Hematopoietic multipotent progenitor cell treated with erythropoietin and hydrocortisone succinate and interleukin-3 and kit ligand, for 4 days (in vitro differentiated cells): ENCODE measurements at regions not wholly inside any gene's neighbourhood (a gene's known extent, or its start where the extent isn't known, plus 50 kb on each side); places are given as distances from the start of the nearest gene placed in this dataset.
"Not testable (repeated sequence)": the region's sequence is repeated elsewhere in the genome, so short reads cannot be mapped to it uniquely, and the experiment has no call there.

Experiments used
- DNase-seq: peaks from one replicate; pipeline ENCODE4 v3.0.0-alpha.2; 2015

DNA sequence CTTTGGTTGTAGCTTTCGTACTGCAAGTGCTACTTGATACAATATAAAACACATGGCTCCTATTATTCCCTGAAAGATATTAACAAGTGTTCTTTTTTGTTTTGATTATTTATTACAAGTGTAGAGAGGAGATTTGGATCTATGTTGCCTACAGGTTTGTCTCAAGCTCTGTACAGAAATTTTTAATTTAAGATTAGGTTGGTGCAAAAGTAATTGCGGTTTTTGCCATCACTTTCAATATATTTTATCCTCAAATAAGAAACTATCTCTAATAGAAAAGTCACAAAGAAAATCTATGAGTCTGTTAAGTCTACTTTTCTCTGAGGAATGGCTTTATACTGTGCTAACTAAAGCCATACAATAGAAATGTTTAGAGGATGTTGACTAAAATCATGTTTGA lies 1086.1 kb downstream of the GRM8 start:
- no peak for DNase-seq

DNA sequence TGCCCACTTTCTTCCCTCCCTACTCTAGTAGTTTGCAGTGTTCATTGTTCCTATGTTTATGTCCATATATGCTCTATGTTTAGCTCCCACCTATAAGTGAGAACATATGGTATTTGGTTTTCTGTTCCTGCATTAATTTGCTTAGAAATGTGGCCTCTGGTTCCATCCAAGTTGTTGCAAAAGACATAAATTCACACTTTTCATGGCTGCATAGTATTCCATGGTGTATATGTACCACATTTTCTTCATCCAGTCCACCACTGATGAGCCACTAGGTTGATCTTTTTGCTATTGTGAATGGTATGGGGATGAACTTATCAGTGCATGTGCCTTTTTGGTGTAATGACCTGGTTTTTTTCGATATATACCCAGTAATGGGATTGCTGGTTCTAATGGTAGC lies 1089.1 kb downstream of the GRM8 start:
- no peak for DNase-seq

DNA sequence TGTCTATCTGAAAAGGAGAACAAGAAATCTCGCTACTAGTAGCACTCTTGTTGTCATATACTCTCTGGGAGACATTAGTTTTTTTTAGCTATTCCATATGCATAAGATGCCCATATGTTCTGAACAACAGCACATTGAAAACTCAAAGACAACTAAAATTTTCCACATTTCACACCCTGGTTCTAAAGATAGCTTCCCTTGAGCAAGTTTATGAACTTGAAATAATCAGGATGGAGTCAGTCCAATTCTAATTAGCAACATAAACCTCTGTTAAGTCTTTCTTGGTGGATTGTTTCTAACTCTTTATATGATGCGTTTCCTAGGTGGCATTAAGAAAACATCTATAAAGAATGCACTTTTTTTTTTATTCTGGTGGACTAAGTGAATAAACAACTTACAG lies 1095.3 kb downstream of the GRM8 start:
- no peak for DNase-seq

DNA sequence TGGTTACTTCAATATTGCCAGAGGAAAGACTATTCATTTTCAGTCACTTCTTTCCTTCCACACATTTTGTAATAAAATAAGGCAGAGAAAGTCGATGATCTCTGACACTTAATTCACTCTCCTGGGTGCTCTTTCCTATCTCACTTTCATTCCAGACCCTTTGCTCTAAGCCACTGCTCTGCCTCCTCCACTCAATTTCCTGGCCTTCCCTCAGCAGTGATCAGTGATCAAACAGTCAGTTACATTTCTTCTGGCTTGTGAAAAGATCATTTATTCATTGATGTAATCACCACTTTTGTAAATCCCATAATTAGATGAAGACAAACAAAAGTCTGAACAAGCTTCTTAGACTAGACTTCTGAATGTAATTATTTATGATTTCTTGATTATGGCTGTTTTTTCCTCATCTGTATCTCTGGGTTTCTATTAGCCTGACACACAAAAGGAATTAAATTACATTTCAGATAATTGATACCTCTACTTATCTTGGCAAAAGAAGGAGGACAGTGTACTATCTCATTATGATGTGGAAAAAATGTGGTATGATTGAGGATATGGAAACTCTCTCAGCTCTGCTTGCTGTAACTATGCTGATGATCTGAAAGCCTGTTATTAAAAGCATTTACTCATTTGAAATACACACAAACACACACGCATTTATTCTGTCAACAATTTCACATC lies 1102.3 kb downstream of the GRM8 start:
- no peak for DNase-seq

DNA sequence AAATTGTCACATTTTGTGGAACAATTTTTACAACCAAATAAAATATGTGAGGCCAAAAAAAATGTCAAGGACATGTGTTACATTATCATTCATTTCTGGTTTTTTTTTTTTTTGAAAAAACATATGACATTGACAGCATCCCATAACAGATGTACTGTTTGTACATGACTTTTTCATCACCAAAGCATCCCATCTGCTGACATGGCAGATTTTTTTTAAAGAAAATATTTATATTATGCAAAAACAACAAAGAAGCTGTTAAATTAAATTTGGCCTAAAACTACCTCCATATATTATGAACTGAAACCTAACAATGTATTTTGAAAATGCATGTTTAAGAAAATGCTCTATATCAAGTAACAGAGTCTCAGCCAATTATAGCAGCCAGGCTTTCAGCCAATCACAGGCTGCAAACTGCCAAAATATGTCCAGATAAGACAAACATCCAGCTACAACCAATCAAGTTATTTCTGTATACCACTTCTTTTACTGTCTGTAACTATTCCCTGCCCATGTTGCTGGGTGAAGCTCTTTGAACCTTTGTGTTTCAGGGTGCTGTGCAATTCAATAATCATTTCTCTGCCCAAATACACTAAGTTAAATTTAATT lies 1111.8 kb downstream of the GRM8 start:
- DNase-seq, result no peak

DNA sequence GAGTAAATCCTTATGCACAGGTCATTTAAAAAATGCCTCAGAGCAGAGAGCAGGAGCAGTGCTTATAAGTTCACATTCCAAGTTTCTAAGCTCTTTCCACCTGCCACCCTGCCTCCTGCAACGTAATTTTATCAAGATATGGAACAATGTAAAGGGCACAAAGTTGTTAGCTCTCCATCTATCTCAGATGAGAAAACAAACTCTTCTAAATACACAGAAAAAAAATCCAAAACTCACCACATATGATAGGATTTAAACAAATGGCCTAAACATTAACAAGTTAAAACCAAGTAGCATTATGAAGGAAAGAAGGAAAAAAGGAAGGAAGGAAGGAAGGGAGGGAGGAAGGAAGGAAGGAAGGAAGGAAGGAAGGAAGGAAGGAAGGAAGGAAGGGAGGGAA lies 1132.8 kb downstream of the GRM8 start:
- DNase-seq, result no peak

DNA sequence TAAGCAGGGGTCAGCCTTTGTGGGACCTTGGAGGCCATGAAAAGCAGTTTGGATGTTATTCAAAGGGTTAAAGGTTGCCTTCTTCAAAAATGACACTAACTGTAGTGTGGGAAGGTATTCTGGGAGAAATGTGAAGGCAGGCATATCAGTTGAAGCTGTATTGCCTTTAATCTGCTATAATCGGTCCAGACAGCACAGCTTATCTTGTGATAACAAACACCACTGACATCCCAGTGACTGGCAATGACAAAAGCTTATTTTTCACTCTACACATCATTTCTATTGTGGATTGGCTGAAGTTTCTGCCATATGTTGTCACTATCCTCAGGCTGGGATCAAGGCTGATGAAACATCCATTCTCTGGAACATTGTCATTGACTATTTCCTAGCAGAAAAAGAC lies 1149.2 kb downstream of the GRM8 start:
- DNase-seq, result no peak

DNA sequence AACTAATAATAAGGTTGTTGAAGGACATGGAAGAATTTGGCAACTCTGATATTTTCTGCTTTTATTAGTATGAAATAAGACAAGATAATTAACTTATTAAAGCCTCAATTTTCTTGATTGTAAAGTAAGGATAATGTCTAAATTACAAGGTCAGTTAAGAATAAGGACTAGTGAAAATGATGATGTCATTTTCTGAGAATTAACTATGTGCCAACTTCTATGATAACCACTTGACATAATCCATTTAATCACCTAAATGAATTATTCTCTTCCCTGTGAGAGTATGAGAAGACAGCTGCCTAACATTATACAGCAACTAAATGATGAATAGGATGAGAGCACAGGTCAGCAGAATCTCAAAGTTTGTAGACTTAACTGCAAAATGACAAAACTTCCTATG lies 1153.4 kb upstream of the POT1 start:
- DNase-seq, result no peak

DNA sequence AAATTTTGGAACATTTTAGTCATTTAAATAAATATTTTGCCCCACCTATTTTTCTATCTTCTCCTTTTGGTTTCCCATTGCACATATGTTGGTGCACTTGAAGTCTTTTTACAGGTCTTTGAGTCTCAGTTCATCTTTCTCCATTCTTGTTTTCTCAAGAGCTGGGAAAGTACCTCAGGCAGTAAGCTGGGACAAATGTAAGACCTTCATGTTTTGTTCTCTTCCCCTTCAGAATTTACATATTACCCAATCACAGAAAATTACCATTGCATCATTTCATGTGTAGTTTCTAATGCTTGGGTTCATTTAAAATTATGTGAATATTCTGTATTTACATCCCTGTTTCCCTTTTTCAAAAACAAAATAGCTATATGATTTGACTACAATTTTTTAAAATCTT lies 1150.0 kb upstream of the POT1 start:
- DNase-seq, result no peak

DNA sequence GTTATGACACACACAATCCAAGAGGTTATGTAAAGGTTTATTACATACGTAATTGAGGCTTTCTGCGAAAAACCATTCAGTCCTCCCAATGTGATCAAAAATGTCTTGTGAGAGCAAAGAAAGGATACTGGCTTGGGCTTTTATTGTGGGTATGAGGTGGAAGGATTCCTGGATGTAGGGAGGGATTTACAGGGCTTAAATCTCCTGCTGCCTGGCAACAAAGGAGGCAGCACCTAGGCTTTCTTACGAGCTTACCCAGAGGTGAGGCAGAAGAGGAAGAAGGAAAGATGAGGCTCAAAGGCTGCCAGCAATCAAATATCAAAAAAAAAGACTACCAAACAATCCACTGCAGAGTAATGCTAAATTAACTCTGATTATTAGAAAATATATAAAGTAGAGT lies 1149.5 kb upstream of the POT1 start:
- DNase-seq, result no peak

DNA sequence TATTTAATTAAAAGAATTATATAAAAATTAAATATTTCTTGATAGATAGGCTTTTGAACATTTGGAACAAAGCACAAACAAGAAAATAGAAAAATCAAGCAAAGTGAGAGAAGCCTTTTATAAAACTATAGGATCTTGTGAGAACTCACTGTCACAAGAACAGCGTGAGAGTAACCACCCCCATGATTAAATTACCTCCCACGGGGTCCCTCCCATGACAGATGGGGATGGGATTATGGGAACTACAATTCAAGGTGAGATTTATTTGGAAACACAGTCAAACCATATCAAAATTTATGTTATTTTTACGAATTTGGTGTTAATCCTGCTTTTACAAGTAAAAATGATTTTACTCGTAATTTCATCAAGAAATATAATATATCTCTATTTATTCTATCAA lies 1136.1 kb upstream of the POT1 start:
- DNase-seq, result no peak

DNA sequence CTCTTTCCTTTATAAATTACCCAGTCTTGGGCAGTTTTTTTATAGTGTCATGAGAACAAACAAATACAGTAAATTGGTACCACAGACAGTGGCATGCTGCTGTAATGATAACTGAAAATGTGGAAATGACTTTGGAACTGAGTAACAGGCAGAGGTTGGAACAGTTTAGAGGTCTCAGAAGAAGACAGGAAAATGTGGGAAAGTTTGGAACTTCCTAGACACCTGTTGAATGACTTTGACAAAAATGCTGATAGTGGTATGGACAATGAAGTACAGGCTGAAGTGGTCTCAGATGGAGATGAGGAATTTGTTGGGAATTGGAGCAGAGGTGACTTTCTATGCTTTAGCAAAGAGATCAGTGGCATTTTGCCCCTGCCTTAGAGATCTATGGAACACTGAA lies 1128.4 kb upstream of the POT1 start:
- DNase-seq, result no peak

DNA sequence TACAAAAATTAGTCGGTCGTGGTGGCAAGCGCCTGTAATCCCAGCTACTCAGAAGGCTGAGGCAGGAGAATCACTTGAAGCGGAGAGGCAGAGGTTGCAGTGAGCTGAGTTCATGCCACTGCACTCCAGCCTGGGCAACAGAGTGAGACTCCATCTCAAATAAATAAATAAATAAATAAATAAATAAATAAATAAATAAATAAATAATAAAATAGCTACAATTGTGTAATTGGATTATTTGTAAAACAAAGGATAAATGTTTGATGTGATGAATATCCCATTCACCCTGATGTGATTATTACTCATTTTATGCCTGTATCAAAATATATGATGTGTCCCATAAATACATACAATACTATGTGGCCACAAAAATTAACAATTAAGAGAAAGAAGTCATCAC lies 1127.0 kb upstream of the POT1 start:
- DNase-seq, result not testable (repeated sequence)

DNA sequence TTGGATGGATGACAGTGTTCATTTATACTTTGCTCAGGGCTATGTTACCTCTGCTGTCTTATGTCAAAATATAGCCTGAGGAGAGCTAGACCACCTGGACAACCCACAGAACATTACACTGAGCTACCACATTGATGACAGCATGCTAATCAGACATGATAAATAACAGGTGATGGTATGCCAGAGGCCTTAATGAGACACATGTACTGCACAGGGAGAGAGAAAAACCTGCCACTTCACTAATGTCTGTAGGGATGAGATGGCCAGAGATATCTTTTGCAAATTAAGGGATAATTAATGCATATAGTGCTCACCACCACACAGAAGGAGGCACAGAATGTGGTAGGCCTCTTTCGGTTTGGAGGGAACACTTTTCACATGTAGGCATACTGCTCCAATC lies 1122.6 kb upstream of the POT1 start:
- DNase-seq, result no peak

DNA sequence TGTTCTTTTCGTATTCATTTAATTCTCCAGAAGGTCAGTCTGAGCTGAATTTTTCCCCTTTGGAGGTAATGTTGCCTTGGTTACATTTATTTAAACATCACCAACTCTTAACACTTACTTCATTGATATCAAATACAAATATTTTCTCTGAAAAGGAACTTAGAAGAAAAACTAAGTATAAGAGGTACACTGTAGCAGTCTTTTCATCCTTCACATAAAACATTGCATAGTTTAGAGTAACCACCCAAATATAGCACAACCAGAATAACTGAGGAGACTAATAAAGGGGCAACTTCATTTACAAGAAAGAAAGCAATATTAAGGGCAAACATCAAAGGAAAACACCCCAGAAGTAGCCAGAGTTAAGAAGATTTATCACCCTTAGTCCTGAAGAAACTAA lies 1115.0 kb upstream of the POT1 start:
- no peak for DNase-seq

DNA sequence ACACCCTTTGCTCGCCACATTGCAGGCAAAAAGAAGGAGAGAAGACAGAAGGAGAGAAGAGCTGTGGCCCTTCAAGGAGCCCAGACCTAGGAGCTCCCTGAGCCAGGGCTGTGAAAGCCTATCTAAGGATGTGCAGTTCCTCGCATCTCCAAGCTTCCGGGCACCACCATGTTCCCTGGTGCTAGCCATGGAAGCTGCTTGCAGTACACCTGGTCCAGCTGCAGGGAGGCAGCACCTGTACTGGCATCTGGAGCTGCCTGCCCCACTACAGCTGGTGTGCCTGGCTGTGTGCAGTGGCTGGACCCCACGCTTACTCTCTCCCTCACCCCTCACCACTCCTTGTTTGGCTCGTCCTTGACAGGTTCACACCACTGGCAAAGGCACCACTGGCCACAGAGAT lies 1111.8 kb upstream of the POT1 start:
- DNase-seq, result no peak

DNA sequence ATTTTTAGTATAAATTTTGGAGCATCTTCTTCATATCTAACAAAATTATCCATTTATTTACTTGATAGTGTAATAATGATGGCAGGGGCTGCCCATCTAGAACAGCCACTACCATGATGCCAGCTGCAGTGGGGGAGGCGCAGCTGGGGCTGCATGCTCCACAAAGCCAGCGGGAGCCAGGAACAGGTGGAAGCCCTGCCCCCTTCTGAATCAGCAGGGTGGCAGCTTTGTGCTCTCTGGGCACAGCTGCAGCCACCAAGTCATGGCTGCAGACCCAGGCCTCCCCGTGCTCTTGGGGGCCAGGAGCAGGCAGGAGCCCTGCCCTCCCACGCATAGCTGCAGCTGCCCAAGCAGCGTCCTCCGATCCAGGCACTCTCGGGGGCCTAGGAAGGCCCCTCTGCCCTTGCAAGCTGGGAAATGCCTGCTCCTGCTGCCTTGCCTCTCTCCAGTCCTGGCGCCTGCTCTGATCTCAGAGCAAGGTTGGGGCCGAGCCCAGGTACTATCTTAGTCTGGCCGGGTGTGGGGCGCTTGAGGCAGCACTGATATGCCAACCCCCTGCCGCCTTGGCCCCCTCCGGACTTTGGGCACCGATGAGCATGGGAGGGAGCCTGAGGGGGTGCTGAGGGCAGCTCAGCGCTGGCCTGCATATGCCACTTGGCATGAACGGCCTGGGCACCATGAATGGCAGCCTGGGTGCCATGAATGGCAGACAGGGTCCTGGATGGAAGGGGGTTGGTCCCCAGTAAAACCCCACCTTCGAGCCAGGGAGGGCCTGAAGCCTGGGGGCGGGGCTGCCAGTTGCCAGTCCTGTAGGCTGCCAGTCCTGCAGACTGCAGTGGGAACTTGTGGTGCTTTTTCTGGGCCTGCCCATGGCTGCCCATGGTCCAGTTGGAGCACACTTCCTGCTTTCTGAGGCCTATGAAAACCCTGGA lies 1110.8 kb upstream of the POT1 start:
- no peak for DNase-seq

DNA sequence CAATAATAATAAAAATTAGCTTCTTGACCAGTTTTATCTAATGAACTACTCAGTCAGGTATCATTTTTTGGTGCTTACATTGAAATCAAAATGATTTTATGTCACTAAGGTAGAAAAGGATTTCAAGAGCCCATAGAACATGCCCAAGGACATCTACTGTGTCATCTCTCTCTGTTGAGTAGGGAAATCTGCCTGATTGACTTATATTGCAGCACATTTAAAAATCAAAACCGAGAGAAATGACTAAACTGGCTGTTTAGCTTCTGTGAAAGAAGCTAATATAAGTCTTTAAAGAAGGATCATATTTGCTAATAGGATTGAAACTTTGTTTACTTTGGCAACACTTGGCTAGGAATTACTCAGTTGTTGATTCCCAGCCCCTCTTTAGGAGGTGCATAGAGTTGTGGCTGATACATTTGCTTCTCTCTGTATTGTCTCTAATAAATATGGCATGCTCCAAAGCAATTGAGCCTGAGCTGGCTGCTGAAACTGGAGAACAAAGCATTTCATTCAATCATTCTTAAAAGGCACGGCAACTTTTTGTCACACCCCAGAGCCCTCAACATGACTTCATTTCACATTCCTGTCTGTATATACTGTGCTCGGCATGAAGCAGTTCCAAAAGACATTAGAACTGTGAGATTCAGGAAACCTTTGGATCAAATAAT lies 1096.9 kb upstream of the POT1 start:
- no peak for DNase-seq

DNA sequence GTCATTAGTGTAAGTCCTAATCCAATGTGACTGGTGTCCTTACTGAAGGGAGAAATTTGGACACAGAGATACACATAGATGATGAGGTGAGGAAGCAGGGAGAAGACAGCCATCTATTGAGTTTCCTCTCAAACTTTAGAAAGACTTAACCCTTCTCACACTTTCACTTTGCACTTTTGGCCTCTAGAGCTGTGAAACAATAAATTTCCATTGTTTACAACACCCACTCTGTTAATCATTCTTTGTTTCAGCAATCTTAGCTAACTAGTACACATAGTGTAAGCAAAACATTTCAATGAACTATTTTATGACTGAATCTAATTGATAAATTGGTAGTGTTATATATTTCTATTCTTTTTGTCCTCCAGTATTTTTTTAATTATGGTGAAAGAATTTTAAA lies 1092.8 kb upstream of the POT1 start:
- DNase-seq, result no peak

DNA sequence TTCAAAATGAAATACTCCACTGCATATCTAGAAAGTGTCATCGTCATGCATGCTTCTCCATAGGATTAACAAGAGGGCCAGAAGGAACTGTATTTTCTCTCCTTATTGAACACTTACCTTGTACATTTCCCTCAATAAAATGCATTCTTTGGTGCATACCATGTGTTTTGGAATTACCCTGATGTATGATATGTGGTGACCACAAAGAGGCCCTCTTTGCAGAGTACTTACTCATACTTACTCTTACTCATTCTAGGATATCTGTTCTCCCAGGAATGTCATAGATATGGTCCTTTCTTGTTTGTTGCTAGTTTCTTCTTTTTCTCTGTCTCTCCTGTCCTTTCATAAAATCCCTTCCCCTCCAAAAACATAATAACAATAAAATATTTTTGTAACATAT lies 1087.1 kb upstream of the POT1 start:
- no peak for DNase-seq

DNA sequence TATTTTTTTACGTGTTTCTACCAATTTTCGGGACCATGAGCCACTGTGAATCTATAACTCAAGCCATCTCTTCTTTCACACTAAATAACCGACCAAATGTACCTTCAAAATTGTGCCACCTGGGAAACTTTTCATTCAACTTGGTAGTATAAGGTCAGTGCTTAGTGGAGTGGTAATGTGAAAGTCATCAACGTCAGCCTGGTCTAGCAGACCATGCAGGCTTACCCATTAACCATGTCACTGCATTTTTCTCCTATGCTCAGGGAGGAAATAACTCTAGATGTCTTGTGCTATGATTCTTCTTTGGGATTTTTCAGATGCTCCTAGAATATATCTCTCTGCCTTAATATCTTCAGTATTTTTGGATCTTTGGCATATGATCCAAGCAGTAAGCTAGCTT lies 1075.4 kb upstream of the POT1 start:
- no peak for DNase-seq

DNA sequence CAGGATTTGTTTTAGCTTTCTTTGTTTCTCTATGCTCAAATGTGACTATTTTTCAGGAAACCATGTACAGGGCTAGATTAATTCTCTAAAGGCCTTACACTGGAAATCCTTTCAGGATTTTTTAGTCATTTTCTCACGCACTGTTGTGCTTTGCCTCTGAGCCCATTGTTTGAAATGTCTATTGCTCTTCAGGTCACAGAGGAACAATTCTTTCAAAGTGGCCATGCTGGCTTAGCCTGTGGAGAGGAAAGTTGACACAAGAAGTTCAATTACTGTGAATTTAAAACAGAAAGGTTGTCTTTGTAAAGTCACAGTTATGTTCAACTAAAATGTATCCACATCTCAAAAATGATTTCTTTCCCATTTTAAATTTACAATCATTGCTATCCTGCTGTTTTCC lies 1071.7 kb upstream of the POT1 start:
- DNase-seq, result no peak

DNA sequence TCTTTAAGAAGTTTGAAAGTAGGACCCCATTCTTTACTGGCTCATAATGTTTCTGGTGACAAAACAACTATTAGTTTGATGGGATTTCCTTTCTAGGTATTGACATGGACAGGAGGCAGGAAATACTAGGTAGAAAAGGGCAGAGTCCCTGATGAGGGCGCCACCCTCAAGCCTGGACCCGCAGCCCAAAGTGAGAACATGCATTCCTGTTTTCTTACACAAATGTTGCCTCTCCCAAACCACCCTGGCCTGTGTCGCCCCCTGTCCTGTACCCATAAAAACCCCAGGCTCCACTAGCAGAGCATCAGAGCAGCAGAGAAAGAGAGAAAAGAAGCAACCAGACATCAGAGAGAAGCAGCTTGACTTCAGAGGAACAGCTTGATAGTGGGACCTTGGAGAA lies 1055.2 kb upstream of the POT1 start:
- DNase-seq, result no peak

DNA sequence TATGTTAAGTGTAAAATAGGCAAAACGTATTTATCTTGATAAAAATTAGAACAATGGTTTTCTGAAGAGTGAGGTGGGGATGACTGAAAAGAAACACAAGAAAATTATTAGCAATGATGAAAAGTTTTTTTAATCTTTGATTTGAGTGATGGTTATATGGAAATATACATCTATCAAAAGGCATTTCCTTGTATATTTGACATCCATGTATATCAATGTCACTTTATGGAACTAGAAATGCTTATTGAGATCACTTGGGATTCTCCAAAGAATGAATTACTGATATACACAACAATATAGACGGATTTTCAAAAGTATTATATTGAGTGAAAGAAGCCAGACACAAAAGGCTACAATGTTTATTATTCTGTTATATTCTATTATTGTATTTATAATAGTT lies 1042.0 kb upstream of the POT1 start:
- no peak for DNase-seq
